Psoas muscle (tissue), 7 donors: ENCODE measurements at regions not wholly inside any gene's neighbourhood (a gene's known extent, or its start where the extent isn't known, plus 50 kb on each side); places are given as distances from the start of the nearest gene placed in this dataset.

ENCODE experiments used
- ATAC-seq, 4 donors: fragments of 200-7000 bp; cut with Tn5 transposase; one replicate each; pipeline ENCODE4 v1.9.1; 2020; ENCODE audit warnings: moderate library complexity in 3 of 4, mild to moderate bottlenecking in 2 of 4
- DNase-seq, 2 donors: peaks; one replicate each; pipeline ENCODE4 v3.0.0-alpha.2; 2020
- H3K27ac ChIP-seq: fragments of 200-600 bp; one replicate; pipeline ENCODE4 v1.8.0; 2022
- H3K27me3 ChIP-seq, 3 donors: fragments of 200-600 bp in 1 of 3; one replicate each; pipeline versions ENCODE4 v1.6.1 to v1.8.0; 2013 to 2022; ENCODE audit warnings: low read length in 2 of 3, mild to moderate bottlenecking in 2 of 3, moderate library complexity in 1 of 3; ENCODE audit not compliant: insufficient read depth in 3 of 3
- H3K36me3 ChIP-seq, 2 donors: fragments of 200-600 bp in 1 of 2; one replicate each; pipeline versions ENCODE4 v1.6.1 to v1.8.0; 2013 to 2022; ENCODE audit warnings: low read depth in 1 of 2, mild to moderate bottlenecking in 1 of 2, moderate library complexity in 1 of 2; ENCODE audit not compliant: insufficient read depth in 1 of 2
- H3K4me1 ChIP-seq: fragments of 200-600 bp; one replicate; pipeline ENCODE4 v1.8.0; 2022
- H3K4me3 ChIP-seq: fragments of 200-600 bp; one replicate; pipeline ENCODE4 v1.8.0; 2022; ENCODE audit warnings: mild to moderate bottlenecking
- H3K9me3 ChIP-seq: fragments of 200-600 bp; one replicate; pipeline ENCODE4 v1.8.0; 2022
- WGBS, 3 donors: extraction: QIAGEN DNeasy Blood & Tissue Kit; methylation state at CpG; one replicate each; pipeline versions ENCODE4 v1.1.6 to v1.1.7; 2013; 5-methylcytosine and 5-hydroxymethylcytosine counted together
- intact Hi-C, 2 donors: fragments of 100-400 bp; cut with DNase I; formaldehyde crosslinking; loops; one replicate each; pipeline versions ENCODE4 v1.11.0 to v1.14.2; 2022
- TF ChIP-seq, protein P1 (sequence below): fragments of 200-600 bp; IDR thresholded peaks from one replicate; pipeline ENCODE4 v1.8.0; 2022; ENCODE audit warnings: antibody characterized with exemption
- donor health status: healthy with polysubstance abuse.
- donor health status: DM: no; HTN: no; CAD: no; lungs with moderate emphysema.
- donor health status: Bipolar disorder and iron deficiency.
- donor health status: healthy.
- donor health status: DM: yes; HTN: yes; CAD: no.
- donor health status: DM: no; HTN: no; CAD: no.
- donor health status: DM: yes; HTN: yes; CAD: no.

DNA sequence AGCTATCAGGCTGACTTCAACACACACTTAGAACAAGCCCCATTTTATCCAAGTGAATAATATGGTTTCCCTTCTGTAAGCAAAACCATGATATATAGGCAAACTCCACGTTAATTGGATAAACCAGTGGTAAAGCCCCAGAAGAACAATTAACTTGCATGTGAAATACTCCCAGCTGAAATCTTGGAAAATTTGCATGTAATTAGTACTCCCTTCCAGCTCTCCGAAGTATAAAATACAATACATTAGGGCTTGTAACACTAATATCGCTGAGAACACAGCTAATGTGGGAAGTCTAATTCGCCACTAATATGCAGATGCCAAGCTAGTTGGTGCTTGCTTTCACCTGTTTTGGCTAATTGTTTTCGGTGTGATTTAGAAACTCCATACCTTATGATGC lies 859.0 kb upstream of the AUTS2 start:
- Histone ChIP-seq H3K4me1 (no peaks in the 10 kb centered on the region), H3K4me3 (no peak overlapping the region), H3K27me3 (no peaks in the 10 kb centered on the region), H3K9me3 (no peaks in the 10 kb centered on the region), H3K27ac (no peak overlapping the region), H3K36me3 (no peaks in the 10 kb centered on the region)
- DNase-seq (no peak), ATAC-seq (no peak)
- TF ChIP-seq, protein P1, sequence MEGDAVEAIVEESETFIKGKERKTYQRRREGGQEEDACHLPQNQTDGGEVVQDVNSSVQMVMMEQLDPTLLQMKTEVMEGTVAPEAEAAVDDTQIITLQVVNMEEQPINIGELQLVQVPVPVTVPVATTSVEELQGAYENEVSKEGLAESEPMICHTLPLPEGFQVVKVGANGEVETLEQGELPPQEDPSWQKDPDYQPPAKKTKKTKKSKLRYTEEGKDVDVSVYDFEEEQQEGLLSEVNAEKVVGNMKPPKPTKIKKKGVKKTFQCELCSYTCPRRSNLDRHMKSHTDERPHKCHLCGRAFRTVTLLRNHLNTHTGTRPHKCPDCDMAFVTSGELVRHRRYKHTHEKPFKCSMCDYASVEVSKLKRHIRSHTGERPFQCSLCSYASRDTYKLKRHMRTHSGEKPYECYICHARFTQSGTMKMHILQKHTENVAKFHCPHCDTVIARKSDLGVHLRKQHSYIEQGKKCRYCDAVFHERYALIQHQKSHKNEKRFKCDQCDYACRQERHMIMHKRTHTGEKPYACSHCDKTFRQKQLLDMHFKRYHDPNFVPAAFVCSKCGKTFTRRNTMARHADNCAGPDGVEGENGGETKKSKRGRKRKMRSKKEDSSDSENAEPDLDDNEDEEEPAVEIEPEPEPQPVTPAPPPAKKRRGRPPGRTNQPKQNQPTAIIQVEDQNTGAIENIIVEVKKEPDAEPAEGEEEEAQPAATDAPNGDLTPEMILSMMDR: no peak
- WGBS, 3 donors: 85 to 87% (median 85%) methylated on average over 5 of the region's 5 CpGs
- intact Hi-C loops: no loop called here

DNA sequence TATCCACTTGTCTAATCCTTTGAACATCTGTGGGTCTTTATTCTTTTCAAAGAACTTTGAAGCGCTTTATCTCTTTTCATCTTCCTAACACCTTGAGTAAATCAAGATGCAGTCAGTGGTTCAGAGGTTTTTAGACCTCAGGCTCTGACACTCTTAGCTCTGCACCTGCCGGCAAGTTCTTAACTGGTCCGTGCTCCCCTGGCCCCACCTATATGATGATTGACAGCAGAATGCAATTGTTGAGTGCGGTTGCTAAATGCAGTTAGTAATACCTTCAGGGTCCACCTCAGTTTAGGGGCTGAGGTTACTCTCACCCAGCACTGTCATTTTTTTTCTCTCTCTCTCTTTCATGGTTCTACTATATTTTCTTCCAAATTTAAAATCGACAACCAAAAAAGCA lies 854.2 kb upstream of the AUTS2 start:
- DNase-seq (no peak), ATAC-seq (no peak)
- TF ChIP-seq, protein P1: no peak
- Histone ChIP-seq H3K4me3 (no peak overlapping the region), H3K9me3 (no peaks in the 10 kb centered on the region), H3K27me3 (no peaks in the 10 kb centered on the region), H3K4me1 (no peaks in the 10 kb centered on the region), H3K36me3 (no peaks in the 10 kb centered on the region), H3K27ac (no peak overlapping the region)
- intact Hi-C loops: no loop called here
- 38 to 42% (median 41%) methylated on average over 5 of the region's 5 CpGs for WGBS, 3 donors

DNA sequence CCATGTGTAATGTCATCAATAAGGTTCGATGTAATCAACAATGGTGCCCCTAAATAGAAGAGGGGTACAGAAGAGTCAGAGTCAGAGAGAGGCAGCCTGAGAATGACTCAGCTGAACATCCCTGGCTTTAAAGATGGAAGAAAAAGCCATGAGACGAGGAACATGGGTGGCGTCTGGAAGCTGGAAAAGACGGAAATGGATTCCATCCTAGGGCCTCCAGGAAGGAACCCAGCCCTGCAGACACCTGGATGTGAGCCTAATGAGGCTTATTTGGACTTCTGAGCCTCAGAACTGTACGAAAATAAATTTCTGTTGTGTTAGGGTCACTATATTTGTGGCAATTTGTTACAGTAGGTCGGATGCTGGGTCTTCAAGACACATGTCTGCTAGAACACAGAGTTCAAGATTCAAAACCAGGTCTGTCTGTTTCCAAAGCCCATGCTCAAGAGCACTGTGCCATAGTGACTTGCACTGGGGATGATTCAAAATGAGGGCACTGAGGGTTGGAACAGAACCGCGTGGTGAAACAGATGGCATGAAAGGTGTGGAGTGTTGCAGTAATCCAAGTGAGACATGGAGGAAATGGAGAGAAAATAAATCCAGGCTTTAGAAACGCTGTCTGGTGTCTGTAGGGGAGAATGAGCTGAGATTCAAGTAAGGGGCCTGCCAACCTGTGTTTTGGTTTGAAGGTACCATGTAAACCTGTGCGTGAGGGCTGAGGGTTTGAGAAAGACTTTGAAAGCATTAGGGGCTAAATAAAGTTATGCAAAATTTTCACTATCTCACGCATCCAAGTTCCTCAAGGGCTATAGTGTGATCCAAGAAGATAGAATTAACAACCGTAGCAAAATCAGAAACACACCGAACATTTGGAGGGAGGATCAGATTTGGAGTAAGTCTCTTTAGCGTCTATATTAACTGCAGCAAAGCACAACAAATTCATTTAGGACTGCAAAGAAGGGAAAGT lies 849.1 kb upstream of the AUTS2 start:
- Histone ChIP-seq H3K27ac (no peak overlapping the region), H3K4me1 (no peaks in the 10 kb centered on the region), H3K4me3 (no peak overlapping the region), H3K9me3 (no peaks in the 10 kb centered on the region), H3K36me3 (no peaks in the 10 kb centered on the region), H3K27me3 (no peaks in the 10 kb centered on the region)
- DNase-seq: no peak
- 54 to 60% (median 57%) methylated on average over 14 of the region's 14 CpGs for WGBS, 3 donors
- intact Hi-C loops: no loop called here
- no peak for ATAC-seq
- TF ChIP-seq, protein P1: no peak

DNA sequence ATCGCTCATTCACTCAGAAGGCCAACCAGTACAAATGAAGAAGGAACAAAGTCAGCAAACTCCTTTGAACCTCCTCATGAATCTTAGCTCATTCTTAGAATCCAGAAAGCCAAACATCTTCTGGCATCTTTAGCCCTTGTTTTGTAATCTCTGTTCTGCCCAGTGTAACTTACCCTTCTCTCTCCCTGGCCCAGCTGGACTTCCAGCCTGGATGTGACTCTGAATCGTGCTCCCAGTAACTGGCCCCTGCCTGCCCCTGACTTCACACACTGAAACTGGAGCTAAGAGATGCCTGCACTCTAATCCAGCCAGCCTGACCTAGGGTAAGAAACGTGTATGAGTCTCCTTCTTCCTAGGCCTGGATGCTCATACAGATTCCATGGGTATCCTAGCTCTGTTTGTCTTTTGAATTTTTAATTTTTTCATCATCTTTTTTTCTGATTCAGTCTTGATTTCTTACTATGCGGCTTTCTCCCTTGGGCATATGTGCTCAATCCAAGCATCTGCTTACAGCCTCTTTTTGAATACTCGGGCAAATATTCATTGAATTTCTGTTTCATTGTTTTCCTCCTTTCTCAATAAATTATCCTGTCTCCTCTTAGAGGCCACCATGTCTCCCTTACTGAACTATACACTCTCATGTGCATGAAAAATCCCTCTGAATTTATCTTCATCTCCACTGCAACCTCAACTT lies 845.6 kb upstream of the AUTS2 start:
- TF ChIP-seq, protein P1: no peak
- Histone ChIP-seq H3K27ac (no peak overlapping the region), H3K27me3 (no peaks in the 10 kb centered on the region), H3K4me3 (no peak overlapping the region), H3K4me1 (no peaks in the 10 kb centered on the region), H3K9me3 (no peaks in the 10 kb centered on the region), H3K36me3 (no peaks in the 10 kb centered on the region)
- ATAC-seq (peak in 2 of 4 donors; percentile 43 to 56), DNase-seq (peak in 1 of 2 donors; percentile 67)
- 65 to 71% (median 67%) methylated on average over 5 of the region's 5 CpGs for WGBS, 3 donors
- intact Hi-C loops: no loop called here
